ENCODE measurements at regions not wholly inside any gene's neighbourhood (a gene's known extent, or its start where the extent isn't known, plus 50 kb on each side); places are given as distances from the start of the nearest gene placed in this dataset.

- Histone ChIP-seq H3K79me2 (ENCODE audit: insufficient read depth, low read length) (peaks cover 97% of the 10 kb centered on the region), H3K4me3 (ENCODE audit: insufficient read depth, low read length) (no peak overlapping the region), H3K36me3 (ENCODE audit: insufficient read depth, low read length) (peaks cover 4% of the 10 kb centered on the region), H2AFZ (ENCODE audit: low read length) (no peak overlapping the region), H3K4me2 (ENCODE audit: insufficient read depth, low read length) (no peak overlapping the region), H3K9me3 (ENCODE audit: low read depth, low read length) (no peaks in the 10 kb centered on the region), H4K20me1 (ENCODE audit: insufficient read depth, low read length) (peaks cover 6% of the 10 kb centered on the region), H3K27me3 (ENCODE audit: insufficient read depth, low read length) (no peaks in the 10 kb centered on the region), H3K27ac (ENCODE audit: low read depth, low read length) (no peak overlapping the region), H3K4me1 (ENCODE audit: insufficient read depth, low read length) (peaks cover 31% of the 10 kb centered on the region)
- no peak for DNase-seq (ENCODE audit: insufficient read length, low spot score, missing footprints)
- TF ChIP-seq CTCF (IDR thresholded peaks at IDR 0.05; ENCODE audit: extremely low read depth, low read depth, low read length), result no peak
Observed at GRCh38 chr3:159773706-159774105, 214.9 kb upstream of the IL12A start.

GRCh38 chr3:159775372-159775961, 213.2 kb upstream of the IL12A start:
- Histone ChIP-seq H3K27ac (ENCODE audit: low read depth, low read length) (peak overlapping the region; percentile 80), H4K20me1 (ENCODE audit: insufficient read depth, low read length) (peaks cover 11% of the 10 kb centered on the region), H3K36me3 (ENCODE audit: insufficient read depth, low read length) (peaks cover 1% of the 10 kb centered on the region), H2AFZ (ENCODE audit: low read length) (no peak overlapping the region), H3K4me3 (ENCODE audit: insufficient read depth, low read length) (peak overlapping the region; percentile 20), H3K79me2 (ENCODE audit: insufficient read depth, low read length) (peaks cover 98% of the 10 kb centered on the region), H3K4me1 (ENCODE audit: insufficient read depth, low read length) (peaks cover 36% of the 10 kb centered on the region), H3K27me3 (ENCODE audit: insufficient read depth, low read length) (no peaks in the 10 kb centered on the region), H3K4me2 (ENCODE audit: insufficient read depth, low read length) (peak overlapping the region; percentile 54), H3K9me3 (ENCODE audit: low read depth, low read length) (no peaks in the 10 kb centered on the region)
- TF ChIP-seq CTCF (IDR thresholded peaks at IDR 0.05; ENCODE audit: extremely low read depth, low read depth, low read length), result no peak
- DNase-seq (ENCODE audit: insufficient read length, low spot score, missing footprints), result no peak

- Histone ChIP-seq H2AFZ (ENCODE audit: low read length) (no peak overlapping the region), H3K4me3 (ENCODE audit: insufficient read depth, low read length) (no peak overlapping the region), H3K36me3 (ENCODE audit: insufficient read depth, low read length) (no peaks in the 10 kb centered on the region), H3K4me2 (ENCODE audit: insufficient read depth, low read length) (no peak overlapping the region), H3K4me1 (ENCODE audit: insufficient read depth, low read length) (peaks cover 30% of the 10 kb centered on the region), H3K79me2 (ENCODE audit: insufficient read depth, low read length) (peaks cover 98% of the 10 kb centered on the region), H3K27me3 (ENCODE audit: insufficient read depth, low read length) (no peaks in the 10 kb centered on the region), H4K20me1 (ENCODE audit: insufficient read depth, low read length) (peaks cover 14% of the 10 kb centered on the region), H3K27ac (ENCODE audit: low read depth, low read length) (peak overlapping the region; percentile 80), H3K9me3 (ENCODE audit: low read depth, low read length) (no peaks in the 10 kb centered on the region)
- no peak for DNase-seq (ENCODE audit: insufficient read length, low spot score, missing footprints)
- no peak for TF ChIP-seq CTCF (IDR thresholded peaks at IDR 0.05; ENCODE audit: extremely low read depth, low read depth, low read length)
Observed at GRCh38 chr3:159776779-159777178, 211.9 kb upstream of the IL12A start.

- Histone ChIP-seq H3K27ac (ENCODE audit: low read depth, low read length) (no peak overlapping the region), H3K4me2 (ENCODE audit: insufficient read depth, low read length) (no peak overlapping the region), H3K9me3 (ENCODE audit: low read depth, low read length) (no peaks in the 10 kb centered on the region), H3K27me3 (ENCODE audit: insufficient read depth, low read length) (no peaks in the 10 kb centered on the region), H3K4me3 (ENCODE audit: insufficient read depth, low read length) (no peak overlapping the region), H3K36me3 (ENCODE audit: insufficient read depth, low read length) (no peaks in the 10 kb centered on the region), H3K4me1 (ENCODE audit: insufficient read depth, low read length) (peaks cover 28% of the 10 kb centered on the region), H2AFZ (ENCODE audit: low read length) (no peak overlapping the region), H3K79me2 (ENCODE audit: insufficient read depth, low read length) (peaks cover 99% of the 10 kb centered on the region), H4K20me1 (ENCODE audit: insufficient read depth, low read length) (peaks cover 29% of the 10 kb centered on the region)
- TF ChIP-seq CTCF (IDR thresholded peaks at IDR 0.05; ENCODE audit: extremely low read depth, low read depth, low read length), result no peak
- no peak for DNase-seq (ENCODE audit: insufficient read length, low spot score, missing footprints)
Observed at GRCh38 chr3:159779883-159780282, 208.8 kb upstream of the IL12A start.

All from osteoblast (primary cell).